HG03469 (cell line): ENCODE measurements at regions not wholly inside any gene's neighbourhood (a gene's known extent, or its start where the extent isn't known, plus 50 kb on each side); places are given as distances from the start of the nearest gene placed in this dataset.

Experiments used
- ATAC-seq: cut with Tn5 transposase; IDR thresholded peaks from one replicate; pipeline ENCODE4 v1.9.1; 2021; ENCODE audit warnings: mild to moderate bottlenecking, moderate library complexity, moderate number of reproducible peaks; ENCODE audit not compliant: unreplicated experiment

GRCh38 chr6:56407883-56408410 lies 160.6 kb upstream of the COL21A1 start:
- ATAC-seq: no peak

DNA sequence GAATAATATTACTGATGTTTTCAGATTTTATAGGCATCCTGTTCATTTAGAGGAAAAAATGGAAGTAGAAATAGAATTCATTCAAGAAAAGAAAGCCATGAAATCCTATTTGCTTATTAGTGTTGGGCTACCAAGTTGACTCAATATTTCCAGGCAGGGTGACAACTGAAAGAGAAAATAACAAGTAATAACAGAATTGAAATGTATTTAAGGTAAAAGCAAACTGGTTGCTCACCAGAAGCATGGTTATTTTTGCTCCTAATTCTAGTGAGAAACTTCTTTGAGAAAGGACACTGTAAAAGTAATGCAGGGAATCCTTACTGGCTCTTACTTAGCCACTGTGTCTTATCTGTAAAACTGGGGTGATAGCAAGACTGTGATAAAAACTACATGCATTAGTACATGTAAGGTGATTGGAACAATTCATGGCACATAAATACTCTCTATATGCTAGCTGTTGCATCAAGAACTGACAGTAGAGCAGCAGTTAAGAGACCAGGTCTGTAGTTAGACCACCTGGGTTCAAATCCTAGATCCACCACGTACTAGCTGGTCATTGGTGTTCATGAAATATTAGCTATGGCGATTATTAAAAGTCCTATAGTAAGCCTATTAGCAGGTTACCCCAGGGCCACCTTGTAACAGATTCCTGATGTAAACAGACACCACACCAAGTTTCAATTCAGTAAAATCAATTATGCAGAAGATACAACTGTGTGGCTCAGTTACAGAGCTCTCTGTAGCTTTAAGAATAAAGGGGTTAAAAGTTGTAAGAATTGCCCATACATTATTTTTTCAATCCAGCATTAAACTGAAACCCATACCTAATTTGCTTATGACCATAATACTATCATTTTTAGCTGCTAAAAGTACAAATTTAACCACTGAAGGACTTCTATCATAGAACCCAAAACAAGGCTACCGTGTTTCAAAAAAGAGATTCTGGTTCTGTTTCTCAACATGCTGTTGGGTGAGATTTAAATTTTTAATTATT lies 159.2 kb upstream of the COL21A1 start:
- peak; percentile 43 for ATAC-seq

- ATAC-seq: no peak
Observed at GRCh38 chr6:56404599-56404998, 157.2 kb upstream of the COL21A1 start.

- ATAC-seq: no peak
Observed at GRCh38 chr6:56403745-56404144, 156.4 kb upstream of the COL21A1 start.

DNA sequence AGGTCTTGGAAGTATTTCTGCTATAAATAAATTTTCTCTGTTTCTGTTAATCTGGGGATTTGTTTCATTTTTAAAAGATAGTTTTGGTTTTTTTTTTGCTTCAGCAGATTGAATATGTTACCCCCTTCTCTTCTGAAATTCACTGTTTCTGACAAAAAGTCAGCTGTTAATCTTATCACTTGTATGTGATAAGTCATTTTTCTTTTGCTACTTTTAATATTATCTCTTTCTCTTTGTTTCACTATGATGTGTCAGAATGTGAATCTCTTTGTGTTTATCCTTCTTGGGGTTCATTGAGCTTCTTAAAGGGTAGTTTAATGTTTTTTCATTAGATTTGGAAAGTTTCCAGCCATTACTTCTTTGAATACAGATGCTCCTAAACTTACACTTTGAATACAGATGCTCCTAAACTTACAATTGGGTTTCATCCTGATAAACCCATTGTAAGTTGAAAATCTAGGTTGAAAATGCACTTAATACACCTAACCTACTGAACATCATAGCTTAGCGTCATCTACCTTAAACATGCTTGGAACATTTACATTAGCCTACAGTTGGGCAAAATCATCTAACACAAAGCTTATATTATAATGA lies 154.2 kb upstream of the COL21A1 start:
- ATAC-seq: no peak

GRCh38 chr6:56400273-56400672 lies 152.9 kb upstream of the COL21A1 start:
- ATAC-seq: no peak

GRCh38 chr6:56399672-56400263 lies 152.4 kb upstream of the COL21A1 start:
- ATAC-seq: no peak

GRCh38 chr6:56399250-56399671 lies 151.9 kb upstream of the COL21A1 start:
- no peak for ATAC-seq

DNA sequence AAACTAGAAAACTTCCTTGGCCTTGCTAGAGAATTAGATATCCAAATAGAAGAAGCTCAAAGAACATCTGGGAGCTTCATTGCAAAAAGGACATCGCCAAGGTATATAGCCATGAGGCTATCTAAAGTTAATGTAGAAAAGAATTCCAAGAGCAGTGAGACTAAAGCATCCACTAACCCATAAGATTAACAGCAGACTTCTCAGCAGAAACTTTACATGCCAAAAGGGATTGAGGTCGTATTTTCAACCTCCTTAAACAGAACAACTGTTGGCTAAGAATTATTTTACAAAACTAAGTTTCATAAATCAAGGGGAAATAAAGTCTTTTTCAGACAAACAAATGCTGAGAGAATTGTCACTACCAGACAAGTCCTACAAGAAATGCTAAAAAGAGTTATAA lies 149.1 kb upstream of the COL21A1 start:
- ATAC-seq: no peak

- no peak for ATAC-seq
Observed at GRCh38 chr6:56393615-56394612, 146.5 kb upstream of the COL21A1 start.

- ATAC-seq: no peak
Observed at GRCh38 chr6:56388415-56388755, 141.0 kb upstream of the COL21A1 start.

- no peak for ATAC-seq
Observed at GRCh38 chr6:56387621-56388414, 140.4 kb upstream of the COL21A1 start.

DNA sequence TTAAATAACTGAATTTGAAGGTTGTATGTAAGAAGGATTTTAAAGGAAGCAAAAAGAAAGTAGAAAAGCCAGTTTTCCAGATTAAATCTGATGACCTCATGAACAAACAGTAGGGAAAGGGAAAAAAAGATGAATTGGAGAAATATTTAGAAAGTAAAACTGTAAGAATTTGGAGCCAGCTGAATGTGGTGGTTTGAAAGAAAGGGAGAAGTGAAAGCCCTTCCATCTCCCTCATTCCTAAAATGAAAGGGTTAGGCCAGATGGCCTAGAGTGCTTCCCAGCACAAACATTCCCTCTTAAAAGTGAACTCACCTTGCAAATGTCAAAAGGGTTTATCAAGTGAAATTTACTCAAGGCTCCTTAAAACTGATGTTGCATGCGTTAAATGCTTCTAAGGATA lies 139.3 kb upstream of the COL21A1 start:
- no peak for ATAC-seq

GRCh38 chr6:56385981-56386593 lies 138.7 kb upstream of the COL21A1 start:
- no peak for ATAC-seq

GRCh38 chr6:56383160-56383559 lies 135.8 kb upstream of the COL21A1 start:
- ATAC-seq: no peak

DNA sequence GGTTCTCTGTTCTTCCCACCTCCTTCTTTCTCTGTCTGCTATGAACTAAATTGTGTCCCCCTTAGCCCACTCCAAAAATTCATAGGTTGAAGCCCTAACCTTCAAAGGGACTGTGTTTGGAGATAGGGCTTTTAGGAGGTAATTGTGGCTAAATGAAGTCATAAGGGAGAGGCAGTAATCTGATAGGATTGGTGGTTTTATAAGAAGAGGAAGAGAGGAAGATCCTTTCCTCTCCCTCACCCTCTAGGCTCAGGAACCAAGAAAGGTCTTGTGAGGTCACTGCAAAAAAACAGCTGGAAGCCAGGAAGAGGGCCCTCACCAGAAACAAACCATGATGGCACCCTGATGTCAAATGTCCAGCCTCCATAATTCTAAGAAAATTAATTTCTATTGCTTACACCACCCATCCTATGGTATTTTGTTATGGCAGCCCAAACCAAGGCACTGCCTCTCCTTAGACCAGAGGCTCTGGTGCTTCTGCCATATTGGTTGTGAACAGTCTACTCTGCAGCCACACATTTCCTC lies 135.1 kb upstream of the COL21A1 start:
- no peak for ATAC-seq

DNA sequence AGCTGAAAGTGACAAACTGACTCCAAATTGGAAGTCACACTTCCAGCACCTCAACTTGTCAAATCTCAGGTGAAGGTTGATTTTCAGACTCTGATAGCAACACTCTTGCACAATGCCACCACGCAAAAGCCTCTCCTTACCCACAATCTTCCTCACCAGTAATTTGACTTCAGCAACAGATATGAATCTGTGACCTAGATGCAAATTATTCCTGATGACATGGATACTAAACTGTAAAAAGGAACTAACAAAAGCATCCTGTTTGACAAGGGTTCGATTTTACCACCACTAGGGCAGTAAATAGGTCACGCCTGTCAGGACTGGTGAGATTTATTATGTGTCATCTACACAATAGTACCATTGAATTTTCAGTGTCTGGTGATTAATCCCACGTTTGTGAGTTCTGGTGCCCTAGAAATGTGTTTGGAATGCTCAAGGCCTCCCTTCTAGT lies 134.4 kb upstream of the COL21A1 start:
- no peak for ATAC-seq

DNA sequence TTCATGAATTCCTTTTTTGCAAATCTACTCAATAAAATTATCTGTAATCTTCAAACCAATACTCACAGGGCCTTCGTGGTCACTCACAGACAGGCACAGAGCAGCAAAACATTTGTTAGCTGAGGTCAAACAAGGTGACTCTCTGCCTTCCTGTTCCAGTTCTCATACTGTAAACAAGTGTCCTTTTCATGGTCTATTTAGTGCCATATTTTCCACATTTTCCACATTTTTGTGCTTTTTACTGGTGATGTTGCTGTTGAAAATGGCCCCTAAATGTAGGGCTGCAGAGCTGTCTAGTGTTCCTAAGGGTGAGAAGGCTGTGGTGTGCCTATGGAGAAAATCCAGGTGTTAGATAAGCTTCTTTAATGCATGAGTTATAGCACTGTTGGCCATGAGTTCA lies 133.1 kb upstream of the COL21A1 start:
- ATAC-seq: no peak
